ENCODE measurements at regions not wholly inside any gene's neighbourhood (a gene's known extent, or its start where the extent isn't known, plus 50 kb on each side); places are given as distances from the start of the nearest gene placed in this dataset.
"Not testable (repeated sequence)": the region's sequence is repeated elsewhere in the genome, so short reads cannot be mapped to it uniquely, and the experiment has no call there.

DNA sequence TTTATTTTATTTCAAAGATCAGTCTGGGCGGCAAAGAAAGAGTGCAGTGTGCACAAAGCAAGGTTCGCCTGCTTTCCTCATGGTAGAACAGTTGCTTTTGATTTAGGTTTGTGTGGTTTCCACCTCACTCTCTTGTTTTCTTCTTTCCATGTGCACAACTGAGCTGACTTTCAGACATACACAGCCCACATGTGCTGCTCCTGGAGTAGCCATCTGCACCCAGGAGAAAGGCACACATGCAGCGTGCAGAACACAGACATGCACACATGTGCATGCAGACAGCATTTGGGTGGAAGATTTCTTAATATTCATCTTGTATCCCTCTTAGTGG is 302.1 kb downstream of the FZD1 start:
- no peak for DNase-seq

DNA sequence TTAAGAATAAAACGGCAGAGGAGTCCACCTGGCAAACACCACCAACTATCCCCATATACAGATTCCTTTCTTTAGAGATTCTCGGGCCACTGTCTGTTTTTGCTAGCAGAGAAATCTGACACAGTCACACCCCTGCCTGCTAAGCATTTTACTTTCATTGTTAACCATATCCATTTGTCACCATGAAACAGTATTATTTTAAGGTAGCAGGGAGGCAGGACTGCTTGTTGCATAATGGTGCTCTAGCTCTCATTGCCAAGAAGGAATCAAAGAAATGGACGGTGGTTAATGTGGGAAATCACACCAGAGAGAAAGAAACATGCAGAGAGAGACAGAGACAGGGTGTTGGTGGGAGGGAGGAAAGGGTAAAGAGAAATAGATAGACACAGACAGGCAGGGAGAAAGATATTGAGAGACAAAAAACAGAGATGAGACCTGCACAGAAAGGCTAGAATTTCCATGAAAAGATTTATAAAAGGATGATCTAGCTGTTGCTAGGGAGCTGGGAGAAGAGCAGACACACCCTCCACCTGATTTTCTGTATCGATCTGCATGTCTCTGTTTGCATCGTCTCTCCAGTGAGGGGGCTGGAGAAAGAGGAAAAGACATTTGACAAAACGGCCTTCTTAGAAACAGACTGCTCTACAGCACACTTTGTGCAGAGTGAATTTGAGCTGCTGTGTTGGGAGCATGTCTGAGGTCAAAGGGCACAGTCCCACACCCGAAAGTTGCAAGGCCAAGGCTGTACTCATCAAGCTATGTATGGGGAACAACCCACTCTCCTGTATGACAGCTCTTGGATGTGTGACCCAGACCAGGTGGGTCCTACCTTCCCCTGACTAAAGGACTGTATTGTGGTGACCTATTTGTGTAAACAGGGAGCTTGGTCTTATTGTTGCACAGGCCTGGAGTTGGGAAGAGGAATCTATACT is 303.1 kb downstream of the FZD1 start:
- no peak for DNase-seq

DNA sequence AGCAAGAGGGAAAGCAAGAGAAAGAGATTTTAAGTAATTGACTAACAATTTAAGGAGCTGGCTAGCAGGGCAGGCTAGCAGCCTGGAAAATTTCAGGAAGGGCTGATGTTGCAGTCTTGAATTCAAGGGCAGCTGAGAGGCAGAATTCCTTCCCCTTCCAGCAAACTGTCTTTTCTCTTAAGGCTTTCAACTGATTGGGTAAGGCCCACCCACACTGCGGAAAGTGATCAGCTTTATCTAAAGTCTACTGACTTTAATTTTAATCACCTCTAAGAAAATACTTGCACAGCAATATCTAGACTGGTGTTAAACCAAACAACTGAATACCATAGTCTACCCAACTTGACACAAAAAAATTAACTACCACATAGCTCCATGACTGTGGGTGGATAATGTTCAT is 303.9 kb downstream of the FZD1 start:
- DNase-seq, result no peak

DNA sequence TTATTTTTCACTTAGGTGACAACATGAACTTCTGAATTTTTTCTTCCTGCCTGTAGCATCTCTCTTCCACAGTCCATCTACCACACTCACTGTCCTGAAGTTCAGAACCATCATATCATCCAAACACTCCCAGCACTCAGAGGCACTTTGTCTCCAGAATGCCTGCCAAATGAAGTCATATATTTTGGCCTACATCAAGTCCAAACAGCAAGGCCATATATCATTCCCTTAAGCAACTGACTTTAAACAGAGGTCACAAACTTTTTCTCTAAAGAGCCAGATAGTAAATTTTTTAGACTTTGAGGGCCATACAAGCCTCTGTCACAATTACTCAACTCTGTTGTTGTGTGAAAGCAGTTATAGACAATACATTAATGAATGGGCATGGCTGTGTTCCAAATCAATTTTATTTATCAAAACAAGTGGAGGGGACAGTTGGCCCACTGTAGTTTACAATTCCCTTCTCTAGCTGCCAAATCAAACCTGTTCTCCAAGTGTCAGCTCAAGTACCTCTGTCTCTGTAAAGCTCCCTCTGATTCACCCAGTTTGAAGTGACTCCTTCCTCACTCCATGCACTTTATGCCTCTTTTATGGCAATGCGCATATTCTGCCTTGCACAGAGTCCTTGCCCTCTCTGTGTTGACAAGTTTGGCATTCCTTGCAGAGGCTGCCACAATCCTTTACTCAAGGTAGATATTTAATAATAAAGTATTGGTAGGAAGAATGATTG is 305.7 kb downstream of the FZD1 start:
- no peak for DNase-seq

DNA sequence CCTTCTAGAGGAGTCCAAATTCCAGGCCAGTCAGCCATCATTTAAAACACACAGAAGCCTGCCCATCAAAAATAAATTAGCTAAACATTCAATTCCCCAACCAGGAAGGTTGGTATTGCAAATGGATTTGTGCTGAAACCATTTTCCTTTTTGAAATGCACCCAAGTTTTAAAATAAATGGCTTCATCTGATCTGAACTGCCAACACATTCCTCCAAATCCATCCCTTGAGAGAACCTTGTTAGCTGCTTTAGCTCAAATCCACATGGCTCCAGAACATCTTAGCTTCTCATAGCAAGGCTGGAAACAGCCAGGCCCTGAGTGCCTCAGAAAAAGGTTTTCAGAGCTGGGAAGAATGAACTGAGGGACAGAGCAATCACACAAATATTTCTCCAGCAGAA is 306.3 kb downstream of the FZD1 start:
- no peak for DNase-seq

DNA sequence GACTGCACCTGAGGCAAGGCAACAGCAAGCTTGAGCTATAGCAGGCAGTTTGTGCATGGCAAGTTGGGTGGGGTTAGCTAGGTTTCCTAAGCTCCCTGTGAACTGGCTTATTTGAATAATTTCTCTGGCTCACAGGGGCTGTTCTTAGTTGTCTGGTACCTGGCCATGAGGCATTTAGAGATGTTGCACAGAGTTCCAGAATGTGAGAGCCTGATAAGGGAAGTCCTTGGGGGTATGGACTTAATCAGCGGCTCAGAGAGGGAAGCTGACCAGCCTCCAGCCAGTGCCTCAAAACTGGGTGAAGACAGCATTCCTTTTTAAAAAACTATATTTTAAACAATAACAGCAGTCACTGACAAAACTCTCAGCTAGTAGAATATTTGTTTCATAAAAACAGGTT is 307.4 kb downstream of the FZD1 start:
- DNase-seq, result no peak

DNA sequence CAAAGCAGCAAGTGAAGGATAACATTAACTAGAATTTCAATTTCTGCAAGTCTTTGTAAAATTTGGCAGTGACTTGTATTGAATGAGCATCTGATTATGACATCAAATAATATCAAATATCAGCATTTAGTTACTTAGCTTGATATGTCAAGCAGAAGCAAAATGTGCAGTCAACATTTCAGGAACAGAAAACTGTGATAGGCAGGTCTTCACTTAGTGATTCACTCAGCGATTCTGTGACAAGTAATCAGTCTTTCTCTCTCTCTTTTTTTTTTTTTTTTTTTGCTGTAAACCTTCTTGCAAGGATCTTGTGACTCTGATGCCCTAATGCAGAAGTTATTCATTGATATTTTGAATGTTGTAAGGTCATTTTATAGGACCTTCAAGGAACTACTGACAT is 307.1 kb downstream of the MTERF1 start:
- no peak for DNase-seq

DNA sequence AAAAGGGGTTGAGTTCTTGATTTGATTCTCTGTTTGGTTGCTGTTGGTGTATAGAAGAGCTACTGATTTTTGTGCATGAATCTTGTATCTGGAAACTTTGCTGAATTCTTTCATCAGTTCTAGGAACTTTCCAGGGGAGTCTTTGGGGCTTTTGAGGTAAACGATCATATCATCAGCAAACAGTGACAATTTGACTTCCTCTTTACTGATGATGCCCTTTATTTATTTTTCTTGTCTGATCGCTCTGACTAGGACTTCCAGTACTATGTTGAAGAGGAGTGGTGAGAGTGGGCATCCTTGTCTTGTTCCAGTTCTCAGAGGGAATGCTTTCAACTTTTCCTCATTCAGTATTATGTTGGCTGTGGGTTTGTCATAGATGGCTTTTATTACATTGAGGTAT is 304.0 kb downstream of the MTERF1 start:
- DNase-seq, result not testable (repeated sequence)

DNA sequence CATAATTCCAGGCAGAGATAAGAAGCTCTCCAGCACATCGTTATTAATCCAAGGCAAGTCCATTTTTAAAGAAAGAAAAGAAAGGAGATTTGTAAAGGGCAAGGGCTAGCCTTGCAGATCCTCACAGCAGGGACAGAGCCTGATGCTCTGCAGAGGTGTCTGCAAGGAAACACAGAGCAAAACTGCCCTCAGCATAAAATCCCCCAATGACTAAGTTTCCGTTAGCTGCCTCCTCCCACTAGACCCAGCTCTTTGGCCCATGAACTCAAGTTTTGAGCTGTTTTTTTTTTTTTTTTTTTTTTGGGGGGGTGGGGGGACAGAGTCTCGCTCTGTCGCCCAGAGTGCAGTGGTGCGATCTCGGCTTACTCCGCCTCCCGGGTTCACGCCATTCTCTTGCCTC is 300.7 kb downstream of the MTERF1 start:
- DNase-seq, result no peak

DNA sequence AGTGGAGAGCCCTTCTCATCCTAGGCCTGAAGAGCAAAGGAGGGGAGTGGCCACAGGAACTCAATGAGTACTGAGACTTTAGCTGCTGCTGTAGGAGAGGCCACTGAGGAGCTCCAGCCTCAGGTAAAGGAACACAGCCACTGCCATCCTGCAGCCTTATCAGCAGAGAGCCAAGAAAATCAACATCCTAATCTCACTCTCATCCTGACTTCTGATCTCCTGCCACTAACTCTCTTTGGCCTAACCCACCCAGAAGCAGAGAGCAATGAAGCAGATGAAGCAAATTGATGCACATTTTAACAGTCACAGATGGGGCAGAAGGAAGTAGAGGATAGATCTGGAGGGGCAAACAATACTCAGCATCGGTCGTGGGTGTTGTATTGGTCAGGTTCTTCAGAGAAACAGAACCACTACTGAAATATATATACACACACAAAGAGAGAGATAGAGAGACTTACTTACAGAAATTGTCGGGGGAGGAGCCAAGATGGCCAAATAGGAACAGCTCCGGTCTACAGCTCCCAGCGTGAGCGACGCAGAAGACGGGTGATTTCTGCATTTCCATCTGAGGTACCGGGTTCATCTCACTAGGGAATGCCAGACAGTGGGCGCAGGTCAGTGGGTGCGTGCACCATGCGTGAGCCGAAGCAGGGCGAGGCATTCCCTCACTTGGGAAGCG is 297.6 kb downstream of the MTERF1 start:
- DNase-seq, result no peak

DNA sequence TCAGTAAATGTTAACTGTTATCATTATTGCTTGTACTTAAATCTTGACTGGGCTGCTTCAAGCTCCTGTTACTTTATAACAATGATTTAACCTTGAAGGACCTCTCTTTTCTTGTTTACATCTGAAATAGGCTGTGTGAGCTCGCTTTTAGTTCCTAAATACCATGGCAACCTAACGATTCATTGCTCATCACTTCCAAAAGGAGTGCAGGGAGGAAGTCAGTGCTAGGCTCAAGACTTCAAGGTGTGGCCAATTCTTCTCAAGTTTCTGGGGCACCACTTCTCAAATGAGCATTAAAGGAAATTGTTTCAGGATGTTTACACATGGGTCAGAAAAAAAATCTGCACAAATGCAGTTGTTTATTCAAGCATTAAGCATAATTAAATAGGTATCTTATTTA is 284.2 kb downstream of the MTERF1 start:
- DNase-seq, result no peak

DNA sequence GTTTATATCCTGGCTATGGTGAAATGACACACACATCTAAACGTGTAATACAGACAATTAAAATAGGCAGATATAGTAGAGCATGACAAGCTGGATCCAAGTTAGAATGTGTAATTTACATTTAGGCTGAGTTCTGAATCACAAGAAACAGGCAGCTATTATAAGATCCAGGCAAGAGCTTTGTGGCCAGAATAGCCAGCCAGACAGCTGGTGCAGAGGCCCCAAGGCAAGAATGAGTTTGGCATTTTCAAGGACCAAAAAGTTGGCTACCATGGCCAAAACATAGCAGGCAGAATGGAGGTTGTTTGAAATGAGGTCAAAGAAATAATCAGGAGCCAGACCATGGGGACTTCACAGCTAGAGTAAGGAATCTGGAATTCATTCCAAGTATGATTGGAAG is 281.7 kb downstream of the MTERF1 start:
- DNase-seq, result no peak

DNA sequence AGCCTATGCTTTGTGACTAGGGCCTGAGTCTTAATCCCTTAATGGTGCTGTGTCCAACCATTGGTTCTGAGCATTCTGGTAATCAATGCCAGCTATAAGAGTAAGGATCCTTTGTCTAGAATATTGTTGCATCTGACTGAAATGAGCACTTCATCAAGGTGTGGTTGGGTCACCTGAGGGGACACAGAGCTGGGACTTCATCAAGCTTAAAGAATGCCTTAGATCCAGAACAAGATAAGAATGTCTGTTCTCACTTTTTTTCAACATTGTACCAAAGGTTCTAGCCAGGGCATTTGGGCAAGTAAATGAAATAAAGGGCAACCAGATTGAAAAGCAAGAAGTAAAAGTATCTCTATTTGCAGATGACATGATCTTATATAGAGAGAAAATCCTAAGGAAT is 280.4 kb downstream of the MTERF1 start:
- DNase-seq, result no peak

DNA sequence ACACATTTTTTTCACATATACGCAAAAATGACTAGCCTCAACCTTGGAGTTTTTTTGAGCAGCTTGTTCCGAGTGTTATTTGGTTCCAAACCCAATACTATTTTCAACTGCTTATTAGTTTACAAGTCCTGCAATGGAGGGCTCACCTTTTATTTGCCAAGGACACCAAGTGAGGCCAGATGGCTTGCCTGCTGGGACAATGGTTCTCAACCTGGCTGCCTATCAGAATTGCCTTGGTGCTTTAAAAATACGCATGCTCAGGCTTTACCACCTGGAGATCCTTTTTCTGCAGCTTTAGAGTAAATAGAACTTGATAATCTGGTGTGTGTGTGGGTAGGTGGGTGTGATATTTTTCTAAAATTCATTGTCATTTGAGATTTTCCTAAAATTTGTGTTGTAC is 276.8 kb downstream of the MTERF1 start:
- no peak for DNase-seq

DNA sequence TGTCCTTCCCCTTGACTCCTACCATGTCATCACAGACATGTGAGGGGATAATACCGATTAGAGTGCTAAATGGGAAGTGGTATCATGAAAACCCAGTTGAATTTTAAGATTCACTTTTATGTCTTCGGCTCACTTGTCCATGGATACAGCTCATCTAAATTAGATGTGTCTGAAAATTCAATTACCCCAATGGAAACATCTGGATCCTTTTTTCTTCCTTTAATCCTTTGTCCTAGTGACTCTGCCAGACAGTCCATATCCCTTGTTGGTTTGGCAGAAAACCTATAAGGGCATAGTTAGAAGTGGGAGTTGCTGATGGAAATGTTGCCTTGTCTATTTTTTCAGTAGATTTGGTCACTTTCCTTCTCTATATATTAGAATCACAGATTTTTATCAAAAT is 271.9 kb downstream of the MTERF1 start:
- DNase-seq, result no peak

DNA sequence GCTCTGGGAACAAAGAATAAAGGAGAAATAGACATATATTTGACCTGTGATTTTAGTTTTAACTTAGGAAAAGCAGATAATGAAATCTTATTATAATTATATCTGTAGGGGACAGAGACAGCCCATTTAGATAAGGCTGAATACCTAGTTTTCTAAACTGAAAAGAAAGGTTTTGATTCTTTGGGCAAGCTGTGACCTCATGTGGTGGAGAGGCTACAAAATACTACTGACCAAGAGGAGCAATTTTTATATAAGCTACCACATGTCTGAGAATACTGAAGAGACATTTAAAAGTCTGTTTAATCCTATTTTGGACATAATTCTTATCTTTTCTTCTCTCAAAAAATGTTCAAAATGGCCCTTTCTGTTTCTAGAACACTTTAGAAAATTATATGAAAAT is 271.0 kb downstream of the MTERF1 start:
- peak in 1 of 2 donors; percentile 11 for DNase-seq

DNA sequence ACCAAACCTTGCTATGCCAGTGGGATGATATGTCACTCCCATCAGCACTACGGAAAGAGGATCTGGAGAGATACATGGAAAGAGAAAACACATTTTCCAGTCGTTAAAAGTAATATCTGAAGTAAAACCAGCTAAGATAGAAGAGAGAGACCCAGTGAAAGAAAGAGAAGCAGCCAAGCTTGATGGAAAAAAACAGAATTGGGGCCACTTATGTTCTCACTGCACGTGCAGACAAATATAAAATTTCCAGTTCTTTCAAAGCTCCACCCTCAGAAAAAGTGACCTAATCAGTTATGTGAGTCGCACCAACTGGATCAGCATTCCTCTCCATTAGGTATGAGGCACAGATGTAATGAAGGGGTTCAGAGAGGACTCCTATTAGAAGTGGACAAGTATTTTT is 266.1 kb downstream of the MTERF1 start:
- no peak for DNase-seq

DNA sequence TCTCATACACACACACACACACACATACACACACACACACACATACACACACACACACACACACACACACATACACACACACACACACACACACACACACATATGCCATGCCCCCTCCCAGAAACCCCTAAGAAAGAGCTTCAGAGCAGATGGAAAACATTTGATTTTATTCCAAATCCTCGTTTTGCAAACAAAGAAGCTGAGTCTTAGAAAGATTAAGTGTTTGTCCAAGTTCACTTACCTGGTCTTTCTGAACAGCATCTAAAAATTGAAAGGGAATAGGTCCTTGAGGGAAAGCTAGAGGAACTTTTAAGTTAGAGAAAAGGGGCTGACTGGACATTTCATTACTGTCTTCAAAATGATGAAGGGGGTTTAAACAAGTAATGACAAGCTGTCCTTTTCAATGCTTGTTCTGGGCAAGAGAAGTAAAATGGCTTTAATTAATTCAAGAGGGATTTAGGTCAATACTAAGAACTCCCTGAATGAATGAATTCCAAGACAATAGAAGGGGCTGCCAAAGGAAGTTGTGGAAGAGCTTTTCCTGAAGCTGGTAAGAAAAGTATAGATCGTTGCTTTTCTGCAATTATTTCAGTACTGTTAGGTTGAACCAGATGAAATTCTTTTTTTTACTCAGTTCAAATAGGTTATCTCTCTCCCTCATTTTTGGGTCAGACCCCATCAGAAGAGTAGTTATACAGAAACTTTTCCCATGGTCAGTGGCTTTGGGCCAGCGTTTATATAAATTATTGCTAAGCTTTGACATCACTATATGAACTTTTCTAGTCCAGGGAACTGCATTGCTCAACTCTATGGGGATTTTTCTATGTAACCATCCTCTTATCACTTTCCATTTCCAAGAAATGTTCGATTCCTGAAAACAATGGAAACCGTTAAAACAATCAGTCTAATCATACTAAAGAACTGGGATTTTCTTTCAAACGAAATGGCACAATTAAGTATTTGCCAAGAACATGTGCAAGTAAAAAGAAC is 261.4 kb downstream of the MTERF1 start:
- DNase-seq, result peak; percentile 18 to 35

DNA sequence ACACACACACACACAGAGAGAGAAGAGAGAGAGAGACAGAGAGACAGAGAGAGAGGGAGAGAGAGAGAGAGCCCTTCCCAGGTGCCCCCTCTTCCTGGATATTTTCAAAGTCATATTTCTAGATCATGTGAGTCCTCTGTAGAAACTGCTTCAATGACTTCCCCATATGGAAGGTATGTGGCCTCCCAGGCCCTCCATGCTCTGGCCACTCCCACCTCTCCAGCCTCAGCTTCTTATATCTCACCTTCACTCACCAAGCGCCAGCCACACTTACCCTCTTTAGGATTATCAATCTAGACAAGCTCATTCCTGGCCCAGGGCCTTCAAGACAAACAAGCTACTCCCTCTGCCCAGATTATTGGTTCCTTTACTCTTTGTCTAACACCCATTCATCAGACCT is 259.7 kb downstream of the MTERF1 start:
- no peak for DNase-seq

DNA sequence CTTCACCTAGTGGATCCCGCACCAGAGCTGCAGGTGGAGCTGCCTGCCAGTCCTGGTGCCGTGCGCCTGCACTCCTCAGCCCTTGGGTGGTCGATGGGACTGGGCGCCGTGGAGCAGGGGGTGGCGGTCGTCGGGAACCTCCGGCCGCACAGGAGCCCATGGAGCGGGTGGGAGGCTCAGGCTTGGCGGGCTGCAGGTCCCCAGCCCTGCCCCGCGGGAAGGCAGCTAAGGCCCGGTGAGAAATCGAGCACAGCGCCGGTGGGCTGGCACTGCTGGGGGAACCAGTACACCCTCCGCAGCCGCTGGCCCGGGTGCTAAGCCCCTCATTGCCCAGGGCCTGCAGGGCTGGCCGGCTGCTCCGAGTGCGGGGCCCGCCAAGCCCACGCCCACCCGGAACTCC is 253.2 kb downstream of the MTERF1 start:
- not testable (repeated sequence) for DNase-seq

DNA sequence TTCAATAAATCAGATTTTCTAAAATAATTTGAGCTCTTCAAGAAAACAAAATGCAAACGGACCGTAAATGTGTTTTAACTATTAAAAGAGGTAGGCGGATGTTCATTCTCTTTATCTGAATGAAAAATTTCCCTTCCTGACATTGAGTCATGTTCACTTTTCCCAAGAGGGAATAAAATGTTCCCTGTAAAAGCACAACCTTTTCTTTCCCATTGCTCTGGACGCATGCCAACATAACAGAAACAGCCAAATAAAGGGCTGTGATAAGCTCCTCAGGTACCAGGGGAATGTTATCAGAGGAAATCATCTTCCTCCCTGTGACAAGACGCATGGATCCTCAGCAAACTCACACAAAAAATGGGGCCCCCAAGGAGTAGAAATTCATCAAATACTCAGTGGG is 251.8 kb downstream of the MTERF1 start:
- DNase-seq, result no peak
